ENCODE measurements at regions not wholly inside any gene's neighbourhood (a gene's known extent, or its start where the extent isn't known, plus 50 kb on each side); places are given as distances from the start of the nearest gene placed in this dataset.

DNA sequence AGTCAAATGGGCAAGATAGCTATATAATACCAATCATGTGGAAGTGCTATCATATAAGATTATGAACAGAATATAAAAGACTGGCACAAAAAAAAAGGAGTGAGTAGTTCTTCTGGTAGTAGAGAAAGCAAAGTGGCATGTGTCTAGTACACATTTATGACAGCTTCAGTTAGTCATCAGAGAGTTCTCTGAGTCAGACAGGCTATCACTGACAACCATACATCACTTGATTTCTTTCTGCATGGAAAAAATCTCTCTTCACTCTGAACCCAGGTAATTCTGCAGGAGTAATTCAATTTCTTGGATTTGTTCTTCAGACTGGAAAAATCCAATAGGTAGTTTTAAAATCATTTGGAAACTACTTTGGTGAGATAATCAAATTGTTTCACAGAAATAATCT is 286.8 kb upstream of the ANO3 start (continued):
- TF ChIP-seq ZNF281 (CRISPR knock-in tag; IDR thresholded peaks at IDR 0.05) (no peak), ZNF219 (CRISPR knock-in tag; IDR thresholded peaks at IDR 0.05; ENCODE audit: borderline replicate concordance) (no peak), CREB1 (CRISPR knock-in tag; IDR thresholded peaks at IDR 0.05) (no peak)

DNA sequence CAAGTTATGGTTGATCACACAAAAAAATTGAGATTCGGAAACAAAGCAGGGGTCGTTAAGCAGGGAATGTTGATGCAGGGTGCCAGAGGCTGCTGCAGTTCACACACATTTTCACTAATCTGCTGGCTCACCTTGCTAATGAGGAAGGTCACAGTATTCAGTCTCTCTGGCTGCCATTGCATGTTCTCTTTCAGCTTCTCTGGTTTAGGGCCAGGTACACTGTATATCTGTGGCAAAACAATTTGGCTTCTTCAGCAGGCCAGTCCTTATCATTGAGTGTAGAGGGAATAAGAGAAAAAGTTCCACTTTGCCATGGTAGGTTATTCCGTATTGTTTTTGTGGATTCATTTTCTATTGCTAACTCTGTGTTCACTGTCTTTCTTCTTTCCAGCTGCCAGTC is 283.7 kb upstream of the ANO3 start:
- H3K4me3 Mint-ChIP-seq = no peak overlapping the region
- POLR2A ChIA-PET = no interaction called here
- DNase-seq (ENCODE audit: low spot score) (no peak), ATAC-seq (no peak)
- no peaks in the 10 kb centered on the region for H3K27me3 Mint-ChIP-seq (ENCODE audit: low read depth)
- TF ChIP-seq SMAD4 (CRISPR knock-in tag; IDR thresholded peaks at IDR 0.05) (no peak), RORB (CRISPR knock-in tag; IDR thresholded peaks at IDR 0.05) (no peak), ZNF423 (CRISPR knock-in tag; IDR thresholded peaks at IDR 0.05) (no peak), FOXJ3 (CRISPR knock-in tag; IDR thresholded peaks at IDR 0.05; ENCODE audit: borderline replicate concordance) (no peak), CREM (CRISPR knock-in tag; IDR thresholded peaks at IDR 0.05) (no peak), JAZF1 (CRISPR knock-in tag; IDR thresholded peaks at IDR 0.05) (no peak), ETV6 (CRISPR knock-in tag; IDR thresholded peaks at IDR 0.05) (no peak), ATF3 (CRISPR knock-in tag; conservative IDR thresholded peaks at IDR 0.05) (no peak), NR3C1 (CRISPR knock-in tag; conservative IDR thresholded peaks at IDR 0.05; ENCODE audit: low read depth) (no peak), FOXP1 (CRISPR knock-in tag; IDR thresholded peaks at IDR 0.05; ENCODE audit: borderline replicate concordance) (no peak), TEAD1 (CRISPR knock-in tag; IDR thresholded peaks at IDR 0.05) (no peak), ZBTB21 (CRISPR knock-in tag; IDR thresholded peaks at IDR 0.05; ENCODE audit: borderline replicate concordance) (no peak), TCF7 (CRISPR knock-in tag; IDR thresholded peaks at IDR 0.05; ENCODE audit: low read depth) (no peak), USF1 (CRISPR knock-in tag; IDR thresholded peaks at IDR 0.05) (no peak)
- TF ChIP-seq, protein P1, sequence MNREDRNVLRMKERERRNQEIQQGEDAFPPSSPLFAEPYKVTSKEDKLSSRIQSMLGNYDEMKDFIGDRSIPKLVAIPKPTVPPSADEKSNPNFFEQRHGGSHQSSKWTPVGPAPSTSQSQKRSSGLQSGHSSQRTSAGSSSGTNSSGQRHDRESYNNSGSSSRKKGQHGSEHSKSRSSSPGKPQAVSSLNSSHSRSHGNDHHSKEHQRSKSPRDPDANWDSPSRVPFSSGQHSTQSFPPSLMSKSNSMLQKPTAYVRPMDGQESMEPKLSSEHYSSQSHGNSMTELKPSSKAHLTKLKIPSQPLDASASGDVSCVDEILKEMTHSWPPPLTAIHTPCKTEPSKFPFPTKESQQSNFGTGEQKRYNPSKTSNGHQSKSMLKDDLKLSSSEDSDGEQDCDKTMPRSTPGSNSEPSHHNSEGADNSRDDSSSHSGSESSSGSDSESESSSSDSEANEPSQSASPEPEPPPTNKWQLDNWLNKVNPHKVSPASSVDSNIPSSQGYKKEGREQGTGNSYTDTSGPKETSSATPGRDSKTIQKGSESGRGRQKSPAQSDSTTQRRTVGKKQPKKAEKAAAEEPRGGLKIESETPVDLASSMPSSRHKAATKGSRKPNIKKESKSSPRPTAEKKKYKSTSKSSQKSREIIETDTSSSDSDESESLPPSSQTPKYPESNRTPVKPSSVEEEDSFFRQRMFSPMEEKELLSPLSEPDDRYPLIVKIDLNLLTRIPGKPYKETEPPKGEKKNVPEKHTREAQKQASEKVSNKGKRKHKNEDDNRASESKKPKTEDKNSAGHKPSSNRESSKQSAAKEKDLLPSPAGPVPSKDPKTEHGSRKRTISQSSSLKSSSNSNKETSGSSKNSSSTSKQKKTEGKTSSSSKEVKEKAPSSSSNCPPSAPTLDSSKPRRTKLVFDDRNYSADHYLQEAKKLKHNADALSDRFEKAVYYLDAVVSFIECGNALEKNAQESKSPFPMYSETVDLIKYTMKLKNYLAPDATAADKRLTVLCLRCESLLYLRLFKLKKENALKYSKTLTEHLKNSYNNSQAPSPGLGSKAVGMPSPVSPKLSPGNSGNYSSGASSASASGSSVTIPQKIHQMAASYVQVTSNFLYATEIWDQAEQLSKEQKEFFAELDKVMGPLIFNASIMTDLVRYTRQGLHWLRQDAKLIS (CRISPR knock-in tag; IDR thresholded peaks at IDR 0.05; ENCODE audit: borderline replicate concordance) = no peak
- TF ChIP-seq, protein P2, sequence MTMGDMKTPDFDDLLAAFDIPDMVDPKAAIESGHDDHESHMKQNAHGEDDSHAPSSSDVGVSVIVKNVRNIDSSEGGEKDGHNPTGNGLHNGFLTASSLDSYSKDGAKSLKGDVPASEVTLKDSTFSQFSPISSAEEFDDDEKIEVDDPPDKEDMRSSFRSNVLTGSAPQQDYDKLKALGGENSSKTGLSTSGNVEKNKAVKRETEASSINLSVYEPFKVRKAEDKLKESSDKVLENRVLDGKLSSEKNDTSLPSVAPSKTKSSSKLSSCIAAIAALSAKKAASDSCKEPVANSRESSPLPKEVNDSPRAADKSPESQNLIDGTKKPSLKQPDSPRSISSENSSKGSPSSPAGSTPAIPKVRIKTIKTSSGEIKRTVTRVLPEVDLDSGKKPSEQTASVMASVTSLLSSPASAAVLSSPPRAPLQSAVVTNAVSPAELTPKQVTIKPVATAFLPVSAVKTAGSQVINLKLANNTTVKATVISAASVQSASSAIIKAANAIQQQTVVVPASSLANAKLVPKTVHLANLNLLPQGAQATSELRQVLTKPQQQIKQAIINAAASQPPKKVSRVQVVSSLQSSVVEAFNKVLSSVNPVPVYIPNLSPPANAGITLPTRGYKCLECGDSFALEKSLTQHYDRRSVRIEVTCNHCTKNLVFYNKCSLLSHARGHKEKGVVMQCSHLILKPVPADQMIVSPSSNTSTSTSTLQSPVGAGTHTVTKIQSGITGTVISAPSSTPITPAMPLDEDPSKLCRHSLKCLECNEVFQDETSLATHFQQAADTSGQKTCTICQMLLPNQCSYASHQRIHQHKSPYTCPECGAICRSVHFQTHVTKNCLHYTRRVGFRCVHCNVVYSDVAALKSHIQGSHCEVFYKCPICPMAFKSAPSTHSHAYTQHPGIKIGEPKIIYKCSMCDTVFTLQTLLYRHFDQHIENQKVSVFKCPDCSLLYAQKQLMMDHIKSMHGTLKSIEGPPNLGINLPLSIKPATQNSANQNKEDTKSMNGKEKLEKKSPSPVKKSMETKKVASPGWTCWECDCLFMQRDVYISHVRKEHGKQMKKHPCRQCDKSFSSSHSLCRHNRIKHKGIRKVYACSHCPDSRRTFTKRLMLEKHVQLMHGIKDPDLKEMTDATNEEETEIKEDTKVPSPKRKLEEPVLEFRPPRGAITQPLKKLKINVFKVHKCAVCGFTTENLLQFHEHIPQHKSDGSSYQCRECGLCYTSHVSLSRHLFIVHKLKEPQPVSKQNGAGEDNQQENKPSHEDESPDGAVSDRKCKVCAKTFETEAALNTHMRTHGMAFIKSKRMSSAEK (CRISPR knock-in tag; IDR thresholded peaks at IDR 0.05; ENCODE audit: borderline replicate concordance) = no peak
- TF ChIP-seq, protein P3, sequence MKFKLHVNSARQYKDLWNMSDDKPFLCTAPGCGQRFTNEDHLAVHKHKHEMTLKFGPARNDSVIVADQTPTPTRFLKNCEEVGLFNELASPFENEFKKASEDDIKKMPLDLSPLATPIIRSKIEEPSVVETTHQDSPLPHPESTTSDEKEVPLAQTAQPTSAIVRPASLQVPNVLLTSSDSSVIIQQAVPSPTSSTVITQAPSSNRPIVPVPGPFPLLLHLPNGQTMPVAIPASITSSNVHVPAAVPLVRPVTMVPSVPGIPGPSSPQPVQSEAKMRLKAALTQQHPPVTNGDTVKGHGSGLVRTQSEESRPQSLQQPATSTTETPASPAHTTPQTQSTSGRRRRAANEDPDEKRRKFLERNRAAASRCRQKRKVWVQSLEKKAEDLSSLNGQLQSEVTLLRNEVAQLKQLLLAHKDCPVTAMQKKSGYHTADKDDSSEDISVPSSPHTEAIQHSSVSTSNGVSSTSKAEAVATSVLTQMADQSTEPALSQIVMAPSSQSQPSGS (CRISPR knock-in tag; IDR thresholded peaks at IDR 0.05; ENCODE audit: borderline replicate concordance, low read depth) = no peak
- TF ChIP-seq, protein P4, sequence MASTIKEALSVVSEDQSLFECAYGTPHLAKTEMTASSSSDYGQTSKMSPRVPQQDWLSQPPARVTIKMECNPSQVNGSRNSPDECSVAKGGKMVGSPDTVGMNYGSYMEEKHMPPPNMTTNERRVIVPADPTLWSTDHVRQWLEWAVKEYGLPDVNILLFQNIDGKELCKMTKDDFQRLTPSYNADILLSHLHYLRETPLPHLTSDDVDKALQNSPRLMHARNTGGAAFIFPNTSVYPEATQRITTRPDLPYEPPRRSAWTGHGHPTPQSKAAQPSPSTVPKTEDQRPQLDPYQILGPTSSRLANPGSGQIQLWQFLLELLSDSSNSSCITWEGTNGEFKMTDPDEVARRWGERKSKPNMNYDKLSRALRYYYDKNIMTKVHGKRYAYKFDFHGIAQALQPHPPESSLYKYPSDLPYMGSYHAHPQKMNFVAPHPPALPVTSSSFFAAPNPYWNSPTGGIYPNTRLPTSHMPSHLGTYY (CRISPR knock-in tag; IDR thresholded peaks at IDR 0.05) = no peak
- TF ChIP-seq, protein P5, sequence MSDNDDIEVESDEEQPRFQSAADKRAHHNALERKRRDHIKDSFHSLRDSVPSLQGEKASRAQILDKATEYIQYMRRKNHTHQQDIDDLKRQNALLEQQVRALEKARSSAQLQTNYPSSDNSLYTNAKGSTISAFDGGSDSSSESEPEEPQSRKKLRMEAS (CRISPR knock-in tag; IDR thresholded peaks at IDR 0.05) = no peak
- no peak overlapping the region for H3K27ac Mint-ChIP-seq
- no peaks in the 10 kb centered on the region for H3K9me3 Mint-ChIP-seq
- CTCF ChIA-PET = no interaction called here
- no peaks in the 10 kb centered on the region for H3K36me3 Mint-ChIP-seq
- peaks cover 2% of the 10 kb centered on the region; the same call in 1 of the 2 replicates for H3K4me1 Mint-ChIP-seq
